ENCODE measurements at regions not wholly inside any gene's neighbourhood (a gene's known extent, or its start where the extent isn't known, plus 50 kb on each side); places are given as distances from the start of the nearest gene placed in this dataset.

GRCh38 chr6:164947164-164947563 lies 362.2 kb downstream of the C6orf118 start:
- Histone ChIP-seq H3K9me3 (replicated peaks; ENCODE audit: control insufficient read depth, insufficient read depth, low read depth, low read length) (no peaks in the 10 kb centered on the region), H3K4me2 (ENCODE audit: insufficient read depth, low read length) (no peak overlapping the region), H3K9me1 (ENCODE audit: control insufficient read depth, insufficient read depth, low read length) (no peaks in the 10 kb centered on the region), H3K4me1 (replicated peaks in 1 of 2; ENCODE audit: control insufficient read depth in 2 of 2, insufficient read depth in 2 of 2, low read length in 2 of 2) (no peaks in the 10 kb centered on the region), H3K9ac (ENCODE audit: insufficient read depth in 1 of 2, low read depth in 2 of 2, low read length in 2 of 2) (no peak overlapping the region), H3K36me3 (ENCODE audit: control insufficient read depth, insufficient read depth, low read length) (no peaks in the 10 kb centered on the region), H3K79me2 (ENCODE audit: control insufficient read depth, insufficient read depth, low read length) (no peaks in the 10 kb centered on the region), H4K20me1 (replicated peaks; ENCODE audit: control insufficient read depth, insufficient read depth, low read length) (no peaks in the 10 kb centered on the region), H3K27ac (ENCODE audit: extremely low read depth, low read depth, low read length) (no peak overlapping the region), H3K4me3 (no peak overlapping the region), H3K27me3 (ENCODE audit: control insufficient read depth in 2 of 2, insufficient read depth in 2 of 2, low read length in 2 of 2) (no peaks in the 10 kb centered on the region), H2AFZ (ENCODE audit: low read depth, low read length) (no peak overlapping the region)
- DNase-seq (ENCODE audit: extremely low read depth in 1 of 4, low spot score in 3 of 4) (no peak), ATAC-seq (no peak), FAIRE-seq (no peak)
- CTCF ChIA-PET (ENCODE audit: low intra/inter-chr PET ratio): no interaction called here
- TF ChIP-seq CBFB (CRISPR knock-in tag; IDR thresholded peaks at IDR 0.05) (no peak), KDM1A (IDR thresholded peaks at IDR 0.05) (no peak), POLR2AphosphoS5 (IDR thresholded peaks at IDR 0.05; ENCODE audit: control insufficient read depth, insufficient read depth, low read depth, low read length) (no peak), NCOR1 (IDR thresholded peaks at IDR 0.05) (no peak), ZNF507 (tag; conservative IDR thresholded peaks at IDR 0.05) (no peak), MAFF (IDR thresholded peaks at IDR 0.05; ENCODE audit: low read length) (no peak), CREB3L1 (IDR thresholded peaks at IDR 0.05; ENCODE audit: borderline replicate concordance, low read depth) (no peak), PHB2 (IDR thresholded peaks at IDR 0.05; ENCODE audit: low read depth) (no peak), CREBBP (IDR thresholded peaks at IDR 0.05; ENCODE audit: low read depth, low read length) (no peak)
- TF ChIP-seq, protein P1, sequence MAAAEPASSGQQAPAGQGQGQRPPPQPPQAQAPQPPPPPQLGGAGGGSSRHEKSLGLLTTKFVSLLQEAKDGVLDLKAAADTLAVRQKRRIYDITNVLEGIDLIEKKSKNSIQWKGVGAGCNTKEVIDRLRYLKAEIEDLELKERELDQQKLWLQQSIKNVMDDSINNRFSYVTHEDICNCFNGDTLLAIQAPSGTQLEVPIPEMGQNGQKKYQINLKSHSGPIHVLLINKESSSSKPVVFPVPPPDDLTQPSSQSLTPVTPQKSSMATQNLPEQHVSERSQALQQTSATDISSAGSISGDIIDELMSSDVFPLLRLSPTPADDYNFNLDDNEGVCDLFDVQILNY (CRISPR knock-in tag; IDR thresholded peaks at IDR 0.05): no peak
- TF ChIP-seq, protein P2, sequence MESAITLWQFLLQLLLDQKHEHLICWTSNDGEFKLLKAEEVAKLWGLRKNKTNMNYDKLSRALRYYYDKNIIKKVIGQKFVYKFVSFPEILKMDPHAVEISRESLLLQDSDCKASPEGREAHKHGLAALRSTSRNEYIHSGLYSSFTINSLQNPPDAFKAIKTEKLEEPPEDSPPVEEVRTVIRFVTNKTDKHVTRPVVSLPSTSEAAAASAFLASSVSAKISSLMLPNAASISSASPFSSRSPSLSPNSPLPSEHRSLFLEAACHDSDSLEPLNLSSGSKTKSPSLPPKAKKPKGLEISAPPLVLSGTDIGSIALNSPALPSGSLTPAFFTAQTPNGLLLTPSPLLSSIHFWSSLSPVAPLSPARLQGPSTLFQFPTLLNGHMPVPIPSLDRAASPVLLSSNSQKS (CRISPR knock-in tag; IDR thresholded peaks at IDR 0.05): no peak
- TF ChIP-seq, protein P3, sequence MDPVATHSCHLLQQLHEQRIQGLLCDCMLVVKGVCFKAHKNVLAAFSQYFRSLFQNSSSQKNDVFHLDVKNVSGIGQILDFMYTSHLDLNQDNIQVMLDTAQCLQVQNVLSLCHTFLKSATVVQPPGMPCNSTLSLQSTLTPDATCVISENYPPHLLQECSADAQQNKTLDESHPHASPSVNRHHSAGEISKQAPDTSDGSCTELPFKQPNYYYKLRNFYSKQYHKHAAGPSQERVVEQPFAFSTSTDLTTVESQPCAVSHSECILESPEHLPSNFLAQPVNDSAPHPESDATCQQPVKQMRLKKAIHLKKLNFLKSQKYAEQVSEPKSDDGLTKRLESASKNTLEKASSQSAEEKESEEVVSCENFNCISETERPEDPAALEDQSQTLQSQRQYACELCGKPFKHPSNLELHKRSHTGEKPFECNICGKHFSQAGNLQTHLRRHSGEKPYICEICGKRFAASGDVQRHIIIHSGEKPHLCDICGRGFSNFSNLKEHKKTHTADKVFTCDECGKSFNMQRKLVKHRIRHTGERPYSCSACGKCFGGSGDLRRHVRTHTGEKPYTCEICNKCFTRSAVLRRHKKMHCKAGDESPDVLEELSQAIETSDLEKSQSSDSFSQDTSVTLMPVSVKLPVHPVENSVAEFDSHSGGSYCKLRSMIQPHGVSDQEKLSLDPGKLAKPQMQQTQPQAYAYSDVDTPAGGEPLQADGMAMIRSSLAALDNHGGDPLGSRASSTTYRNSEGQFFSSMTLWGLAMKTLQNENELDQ (CRISPR knock-in tag; IDR thresholded peaks at IDR 0.05; ENCODE audit: borderline replicate concordance): no peak
- POLR2A ChIA-PET: no interaction called here
- in situ Hi-C loops (cut with MboI): no loop called here
- intact Hi-C loops (cut with micrococcal nuclease): no loop called here
- WGBS (ENCODE audit: insufficient coverage, low coverage, missing lambda C conversion rate): 1% methylated on average over 8 of the region's 8 CpGs
- BruUV-seq (replicated peaks): no TSS peak

Data from K562 (cell line).